ENCODE measurements at regions not wholly inside any gene's neighbourhood (a gene's known extent, or its start where the extent isn't known, plus 50 kb on each side); places are given as distances from the start of the nearest gene placed in this dataset.

DNA sequence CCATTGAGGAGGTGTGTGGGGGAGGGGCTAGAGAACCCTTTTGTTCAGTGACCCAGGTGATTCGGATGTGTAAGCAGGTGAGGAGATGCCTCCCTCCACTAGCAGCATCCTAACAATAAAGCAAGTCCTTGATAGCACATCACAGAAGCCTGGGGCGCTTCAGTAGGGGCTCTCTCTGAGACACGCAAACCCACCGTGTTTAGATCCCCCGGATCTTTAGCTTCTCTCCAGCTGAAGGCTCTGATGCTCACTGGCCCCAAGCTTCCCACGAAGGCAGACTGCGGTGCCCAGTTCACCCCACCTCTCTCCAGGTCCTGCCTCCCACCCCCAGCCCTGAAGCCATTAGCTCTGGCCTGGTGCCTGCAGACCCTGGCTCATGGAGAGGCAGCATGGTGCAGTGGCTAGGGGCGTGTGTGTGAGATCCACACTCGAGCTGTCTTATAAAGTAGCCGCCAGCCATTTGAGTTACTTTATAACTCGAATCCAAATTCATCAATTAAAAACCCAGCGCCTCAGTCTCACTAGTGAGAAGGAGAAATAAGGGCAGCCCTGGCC, 204.7 kb upstream of the TNRC6C start:
- TF ChIP-seq, protein P1, sequence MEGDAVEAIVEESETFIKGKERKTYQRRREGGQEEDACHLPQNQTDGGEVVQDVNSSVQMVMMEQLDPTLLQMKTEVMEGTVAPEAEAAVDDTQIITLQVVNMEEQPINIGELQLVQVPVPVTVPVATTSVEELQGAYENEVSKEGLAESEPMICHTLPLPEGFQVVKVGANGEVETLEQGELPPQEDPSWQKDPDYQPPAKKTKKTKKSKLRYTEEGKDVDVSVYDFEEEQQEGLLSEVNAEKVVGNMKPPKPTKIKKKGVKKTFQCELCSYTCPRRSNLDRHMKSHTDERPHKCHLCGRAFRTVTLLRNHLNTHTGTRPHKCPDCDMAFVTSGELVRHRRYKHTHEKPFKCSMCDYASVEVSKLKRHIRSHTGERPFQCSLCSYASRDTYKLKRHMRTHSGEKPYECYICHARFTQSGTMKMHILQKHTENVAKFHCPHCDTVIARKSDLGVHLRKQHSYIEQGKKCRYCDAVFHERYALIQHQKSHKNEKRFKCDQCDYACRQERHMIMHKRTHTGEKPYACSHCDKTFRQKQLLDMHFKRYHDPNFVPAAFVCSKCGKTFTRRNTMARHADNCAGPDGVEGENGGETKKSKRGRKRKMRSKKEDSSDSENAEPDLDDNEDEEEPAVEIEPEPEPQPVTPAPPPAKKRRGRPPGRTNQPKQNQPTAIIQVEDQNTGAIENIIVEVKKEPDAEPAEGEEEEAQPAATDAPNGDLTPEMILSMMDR (IDR thresholded peaks at IDR 0.05), result no peak
- TF ChIP-seq ZFX (IDR thresholded peaks at IDR 0.05; ENCODE audit: borderline replicate concordance), result no peak

Measured in 22Rv1 (cell line).